ENCODE measurements at regions not wholly inside any gene's neighbourhood (a gene's known extent, or its start where the extent isn't known, plus 50 kb on each side); places are given as distances from the start of the nearest gene placed in this dataset.
"Not testable (repeated sequence)": the region's sequence is repeated elsewhere in the genome, so short reads cannot be mapped to it uniquely, and the experiment has no call there.

- DNase-seq (ENCODE audit: low read depth in 2 of 2): no peak
Observed at GRCh38 chr3:124634210-124635168, 95.8 kb upstream of the UMPS start.

GRCh38 chr3:124635169-124635539, 95.1 kb upstream of the UMPS start:
- DNase-seq (ENCODE audit: low read depth in 2 of 2): no peak

GRCh38 chr3:124636101-124636862, 94.0 kb upstream of the UMPS start:
- DNase-seq (ENCODE audit: low read depth in 2 of 2): no peak

- DNase-seq (ENCODE audit: low read depth in 2 of 2): no peak
Observed at GRCh38 chr3:124636863-124637296, 93.4 kb upstream of the UMPS start.

GRCh38 chr3:124639406-124640237, 90.6 kb upstream of the UMPS start:
- no peak for DNase-seq (ENCODE audit: low read depth in 2 of 2)

GRCh38 chr3:124640635-124641306, 89.5 kb upstream of the UMPS start:
- DNase-seq (ENCODE audit: low read depth in 2 of 2): no peak

GRCh38 chr3:124643453-124643852, 86.8 kb upstream of the UMPS start:
- DNase-seq (ENCODE audit: low read depth in 2 of 2): no peak

GRCh38 chr3:124646186-124646585, 84.1 kb upstream of the UMPS start:
- DNase-seq (ENCODE audit: low read depth in 2 of 2): not testable (repeated sequence)

- DNase-seq (ENCODE audit: low read depth in 2 of 2): no peak
Observed at GRCh38 chr3:124648551-124648950, 81.7 kb upstream of the UMPS start.

GRCh38 chr3:124650798-124651197, 79.5 kb upstream of the UMPS start:
- DNase-seq (ENCODE audit: low read depth in 2 of 2): peak in 1 of 2 donors; percentile 4

GRCh38 chr3:124651416-124651815, 78.8 kb upstream of the UMPS start:
- DNase-seq (ENCODE audit: low read depth in 2 of 2): not testable (repeated sequence)

- no peak for DNase-seq (ENCODE audit: low read depth in 2 of 2)
Observed at GRCh38 chr3:124652009-124652408, 78.2 kb upstream of the UMPS start.

GRCh38 chr3:124653071-124653796, 77.0 kb upstream of the UMPS start:
- no peak for DNase-seq (ENCODE audit: low read depth in 2 of 2)

- DNase-seq (ENCODE audit: low read depth in 2 of 2): no peak
Observed at GRCh38 chr3:124653797-124654469, 76.3 kb upstream of the UMPS start.

- no peak for DNase-seq (ENCODE audit: low read depth in 2 of 2)
Observed at GRCh38 chr3:124654470-124654845, 75.8 kb upstream of the UMPS start.

GRCh38 chr3:124656531-124656930, 73.7 kb upstream of the UMPS start:
- no peak for DNase-seq (ENCODE audit: low read depth in 2 of 2)

GRCh38 chr3:124657138-124657537, 73.1 kb upstream of the UMPS start:
- DNase-seq (ENCODE audit: low read depth in 2 of 2): no peak

GRCh38 chr3:124658270-124658669, 72.0 kb upstream of the UMPS start:
- no peak for DNase-seq (ENCODE audit: low read depth in 2 of 2)

GRCh38 chr3:124659175-124659574, 71.1 kb upstream of the UMPS start:
- no peak for DNase-seq (ENCODE audit: low read depth in 2 of 2)

GRCh38 chr3:124660599-124660998, 69.7 kb upstream of the UMPS start:
- DNase-seq (ENCODE audit: low read depth in 2 of 2): no peak

All from stimulated activated CD4-positive, alpha-beta T cell treated with anti-CD3 and anti-CD28 coated beads, Interleukin-4, amount 100 ng/mL, for 48 hours (primary cell).